Psoas muscle (tissue), 7 donors: ENCODE measurements at regions not wholly inside any gene's neighbourhood (a gene's known extent, or its start where the extent isn't known, plus 50 kb on each side); places are given as distances from the start of the nearest gene placed in this dataset.

ENCODE experiments used
- ATAC-seq, 4 donors: fragments of 200-7000 bp; cut with Tn5 transposase; one replicate each; pipeline ENCODE4 v1.9.1; 2020; ENCODE audit warnings: moderate library complexity in 3 of 4, mild to moderate bottlenecking in 2 of 4
- DNase-seq, 2 donors: peaks; one replicate each; pipeline ENCODE4 v3.0.0-alpha.2; 2020
- H3K27ac ChIP-seq: fragments of 200-600 bp; one replicate; pipeline ENCODE4 v1.8.0; 2022
- H3K27me3 ChIP-seq, 3 donors: fragments of 200-600 bp in 1 of 3; one replicate each; pipeline versions ENCODE4 v1.6.1 to v1.8.0; 2013 to 2022; ENCODE audit warnings: low read length in 2 of 3, mild to moderate bottlenecking in 2 of 3, moderate library complexity in 1 of 3; ENCODE audit not compliant: insufficient read depth in 3 of 3
- H3K36me3 ChIP-seq, 2 donors: fragments of 200-600 bp in 1 of 2; one replicate each; pipeline versions ENCODE4 v1.6.1 to v1.8.0; 2013 to 2022; ENCODE audit warnings: low read depth in 1 of 2, mild to moderate bottlenecking in 1 of 2, moderate library complexity in 1 of 2; ENCODE audit not compliant: insufficient read depth in 1 of 2
- H3K4me1 ChIP-seq: fragments of 200-600 bp; one replicate; pipeline ENCODE4 v1.8.0; 2022
- H3K4me3 ChIP-seq: fragments of 200-600 bp; one replicate; pipeline ENCODE4 v1.8.0; 2022; ENCODE audit warnings: mild to moderate bottlenecking
- H3K9me3 ChIP-seq: fragments of 200-600 bp; one replicate; pipeline ENCODE4 v1.8.0; 2022
- CTCF ChIP-seq: fragments of 200-600 bp; IDR thresholded peaks from one replicate; pipeline ENCODE4 v1.8.0; 2022; ENCODE audit warnings: antibody characterized with exemption
- WGBS, 3 donors: extraction: QIAGEN DNeasy Blood & Tissue Kit; methylation state at CpG; one replicate each; pipeline versions ENCODE4 v1.1.6 to v1.1.7; 2013; 5-methylcytosine and 5-hydroxymethylcytosine counted together
- intact Hi-C, 2 donors: fragments of 100-400 bp; cut with DNase I; formaldehyde crosslinking; loops; one replicate each; pipeline versions ENCODE4 v1.11.0 to v1.14.2; 2022
- donor health status: healthy with polysubstance abuse.
- donor health status: DM: no; HTN: no; CAD: no; lungs with moderate emphysema.
- donor health status: Bipolar disorder and iron deficiency.
- donor health status: healthy.
- donor health status: DM: yes; HTN: yes; CAD: no.
- donor health status: DM: no; HTN: no; CAD: no.
- donor health status: DM: yes; HTN: yes; CAD: no.

GRCh38 chr13:50125304-50125553, 110.0 kb downstream of the KCNRG start:
- ATAC-seq (peak; percentile 2 to 21 (median 15)), DNase-seq (no peak)

DNA sequence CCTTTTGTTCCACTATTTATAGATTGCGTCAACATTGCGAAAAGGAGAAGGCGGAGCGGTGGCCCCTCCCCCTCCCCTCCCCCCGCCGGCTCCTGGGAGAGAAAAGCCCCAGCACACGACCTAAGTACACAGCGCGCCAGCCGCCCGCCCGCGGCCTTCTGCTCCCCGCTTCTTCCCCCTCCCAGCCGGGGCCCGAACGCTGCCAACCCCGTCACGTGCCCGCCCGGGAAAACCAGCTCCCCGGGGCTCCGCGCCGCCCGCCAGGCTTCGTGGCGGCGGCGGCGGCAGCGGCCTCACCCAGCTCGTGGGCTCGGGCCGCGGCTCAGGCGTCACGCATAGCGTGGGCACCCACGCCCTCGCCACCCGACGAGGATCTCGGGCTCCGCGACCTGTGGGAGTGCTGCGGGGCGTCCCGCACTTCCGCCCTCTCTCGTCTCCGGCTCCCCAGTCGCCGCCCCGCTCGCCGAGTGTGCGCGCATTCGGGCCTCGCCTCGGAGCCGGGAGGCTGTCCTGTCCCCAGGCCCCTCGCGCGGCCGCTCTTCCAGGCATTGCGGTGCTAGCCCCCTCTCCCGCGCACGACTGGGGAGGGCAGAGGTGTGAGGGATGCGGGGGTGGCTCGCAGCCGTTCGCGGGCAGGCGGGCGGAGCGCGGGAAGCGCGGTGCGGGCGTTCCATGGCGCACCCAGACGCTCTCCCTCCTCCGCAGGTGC, 110.5 kb downstream of the KCNRG start:
- intact Hi-C loops, result loop anchor here (2.0 to 10.0 kb wide), 5 partner anchors 43 to 471 kb away; partner anchors contain the start of gene TRIM13 (in 2 of the 2)
- Histone ChIP-seq H3K4me1 (peaks cover 40% of the 10 kb centered on the region), H3K27ac (peak overlapping the region; percentile 100), H3K36me3 (peaks cover 0 to 6% of the 10 kb centered on the region in 2 donors), H3K27me3 (no peaks in the 10 kb centered on the region), H3K9me3 (no peaks in the 10 kb centered on the region), H3K4me3 (peak overlapping the region; percentile 99)
- WGBS, 3 donors, result 1% methylated on average over 66 to 87 of the region's 87 CpGs
- DNase-seq (peak; percentile 96 to 98), ATAC-seq (peak; percentile 64 to 71 (median 66))
- no peak for TF ChIP-seq CTCF

More at GRCh38 chr13:50125304-50125553, 110.0 kb downstream of the KCNRG start:
- Histone ChIP-seq H3K4me1 (peaks cover 44% of the 10 kb centered on the region), H3K9me3 (no peaks in the 10 kb centered on the region), H3K4me3 (peak overlapping the region; percentile 99), H3K27ac (peak overlapping the region; percentile 100), H3K36me3 (peaks cover 0 to 8% of the 10 kb centered on the region in 2 donors), H3K27me3 (no peaks in the 10 kb centered on the region)
- intact Hi-C loops, result loop anchor here (2.0 to 10.0 kb wide), 5 partner anchors 42 to 470 kb away; partner anchors contain the start of gene TRIM13 (in 2 of the 2)
- 0 to 1% (median 0%) methylated on average over 13 to 31 of the region's 31 CpGs for WGBS, 3 donors
- TF ChIP-seq CTCF, result no peak

DNA sequence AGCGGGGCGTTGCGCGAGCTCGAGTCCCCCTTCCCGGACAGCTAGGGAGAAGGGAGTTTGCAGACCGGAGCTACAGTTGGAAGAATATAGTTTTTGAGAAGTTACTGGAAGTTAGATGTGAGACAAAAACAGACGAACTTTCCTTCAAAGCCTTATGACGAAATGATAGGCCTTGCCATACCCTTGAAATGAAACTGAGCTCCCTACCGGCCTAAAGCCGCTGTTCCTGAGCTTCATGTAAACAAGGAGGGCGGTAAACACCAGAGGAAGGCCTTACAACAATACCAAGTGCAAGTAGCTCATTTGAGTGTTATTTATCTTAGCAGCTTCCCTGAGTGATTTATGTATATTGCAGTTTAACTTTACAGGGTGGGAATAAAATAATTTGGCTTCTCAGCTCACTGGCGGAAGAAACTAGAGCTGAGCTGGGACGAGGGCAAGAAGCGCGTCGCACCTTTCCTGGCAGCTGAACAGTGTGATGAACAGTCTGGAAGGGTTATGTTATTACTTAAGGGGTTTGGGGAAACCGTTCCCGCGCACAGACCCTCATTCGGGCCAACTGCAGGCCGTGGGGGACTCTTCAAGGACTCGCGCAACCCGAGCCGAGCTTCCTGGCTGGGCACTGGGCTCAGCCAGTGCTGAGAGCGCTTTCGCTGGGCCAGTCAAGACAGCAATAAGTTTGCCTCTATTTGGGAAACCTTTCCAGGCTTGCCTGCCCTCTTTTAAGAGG, 111.2 kb downstream of the KCNRG start:
- ATAC-seq (no peak), DNase-seq (peak in 1 of 2 donors; percentile 56)
- Histone ChIP-seq H3K9me3 (no peaks in the 10 kb centered on the region), H3K36me3 (no peaks in the 10 kb centered on the region), H3K4me3 (peak overlapping the region; percentile 99), H3K27ac (peak overlapping the region; percentile 100), H3K4me1 (peaks cover 33% of the 10 kb centered on the region), H3K27me3 (no peaks in the 10 kb centered on the region)
- whole genome bisulfite sequencing, 3 donors, result 49 to 59% (median 51%) methylated on average over 26 to 28 of the region's 28 CpGs
- no peak for TF ChIP-seq CTCF
- intact Hi-C loops, result loop anchor here (5.0 to 10.0 kb wide), 2 partner anchors 291 to 472 kb away; no protein-coding TSS in a partner anchor

DNA sequence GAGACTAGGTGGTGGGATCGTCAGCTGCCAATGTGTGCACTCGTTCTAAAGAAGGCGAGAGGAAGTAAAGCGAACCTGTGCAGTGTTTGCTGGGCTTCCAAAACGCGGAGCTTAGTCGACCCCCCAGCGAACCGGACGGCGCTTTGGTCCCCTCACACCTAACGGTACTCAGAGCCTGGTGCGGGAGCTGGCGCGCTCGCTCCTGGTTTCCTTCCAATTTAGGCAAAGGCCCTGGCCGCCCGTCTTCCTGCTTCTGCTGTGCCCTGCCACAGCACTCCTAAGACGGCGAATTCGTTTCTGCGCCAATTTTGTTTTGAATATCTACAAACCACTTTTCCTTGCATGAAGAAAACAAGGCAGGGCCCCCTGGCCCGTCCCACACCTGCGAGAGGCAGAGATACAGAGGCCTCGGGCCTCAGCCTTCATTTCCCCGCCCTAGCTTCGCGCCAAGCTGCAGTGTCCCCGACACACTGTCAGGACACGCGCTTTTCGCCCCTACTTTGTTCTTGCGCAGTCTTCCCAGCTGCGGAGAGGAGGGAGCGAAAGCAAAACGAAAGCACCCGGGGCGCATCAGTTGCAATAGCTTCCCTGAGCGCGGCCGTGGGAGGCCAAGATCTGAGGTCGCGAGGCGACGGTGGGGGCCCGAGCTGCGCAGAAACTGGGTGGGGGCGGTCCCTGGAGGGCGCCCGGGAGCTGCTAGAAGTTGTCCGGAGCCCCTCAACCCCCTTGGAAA, 111.9 kb downstream of the KCNRG start:
- peak overlapping the region; percentile 99 for H3K4me3 ChIP-seq
- peaks cover 26% of the 10 kb centered on the region for H3K4me1 ChIP-seq
- H3K9me3 ChIP-seq, result no peaks in the 10 kb centered on the region
- no peaks in the 10 kb centered on the region for H3K36me3 ChIP-seq
- intact Hi-C loops, result loop anchor here (5.0 to 10.0 kb wide), 2 partner anchors 290 to 472 kb away; no protein-coding TSS in a partner anchor
- peak overlapping the region; percentile 100 for H3K27ac ChIP-seq
- peak; percentile 57 to 71 for DNase-seq
- H3K27me3 ChIP-seq, result peaks cover 0 to 3% (median 0%) of the 10 kb centered on the region in 3 donors
- no peak for TF ChIP-seq CTCF
- 67 to 71% (median 69%) methylated on average over 51 of the region's 51 CpGs for WGBS, 3 donors
- no peak for ATAC-seq
